HPDE6-E6E7 (cell line): ENCODE measurements at regions not wholly inside any gene's neighbourhood (a gene's known extent, or its start where the extent isn't known, plus 50 kb on each side); places are given as distances from the start of the nearest gene placed in this dataset.
A peak's percentile ranks its signal among the peaks of the same experiment; 100 is the strongest.

ENCODE experiments used
- DNase-seq: peaks from one replicate; pipeline ENCODE4 v3.0.0; 2011; ENCODE audit warnings: missing footprints; ENCODE audit errors: extremely low spot score

GRCh38 chr15:93428807-93429351, 339.9 kb upstream of the RGMA start:
- peak; percentile 7 for DNase-seq

- DNase-seq, result peak; percentile 33
These were observed 339.1 kb upstream of the RGMA start for GRCh38 chr15:93428150-93428549.

GRCh38 chr15:93424131-93424530, 335.1 kb upstream of the RGMA start:
- DNase-seq, result no peak

GRCh38 chr15:93422476-93422875, 333.5 kb upstream of the RGMA start:
- no peak for DNase-seq

GRCh38 chr15:93420477-93420876, 331.5 kb upstream of the RGMA start:
- DNase-seq, result no peak

- DNase-seq, result no peak
These were observed 331.0 kb upstream of the RGMA start for GRCh38 chr15:93420050-93420452.

GRCh38 chr15:93418566-93418965, 329.6 kb upstream of the RGMA start:
- DNase-seq, result no peak

- DNase-seq, result no peak
These were observed 328.6 kb upstream of the RGMA start for GRCh38 chr15:93417631-93418030.

- DNase-seq, result no peak
These were observed 328.1 kb upstream of the RGMA start for GRCh38 chr15:93417156-93417555.

- no peak for DNase-seq
These were observed 326.6 kb upstream of the RGMA start for GRCh38 chr15:93415576-93415975.

- no peak for DNase-seq
These were observed 325.7 kb upstream of the RGMA start for GRCh38 chr15:93414576-93415231.

GRCh38 chr15:93413745-93414144, 324.7 kb upstream of the RGMA start:
- no peak for DNase-seq

GRCh38 chr15:93399121-93399520, 310.1 kb upstream of the RGMA start:
- no peak for DNase-seq

GRCh38 chr15:93389211-93389610, 300.2 kb upstream of the RGMA start:
- no peak for DNase-seq

GRCh38 chr15:93384886-93385285, 295.9 kb upstream of the RGMA start:
- DNase-seq, result no peak

- DNase-seq, result no peak
These were observed 293.3 kb upstream of the RGMA start for GRCh38 chr15:93382200-93382820.

GRCh38 chr15:93378558-93378957, 289.5 kb upstream of the RGMA start:
- no peak for DNase-seq

GRCh38 chr15:93372865-93373223, 283.8 kb upstream of the RGMA start:
- DNase-seq, result no peak

GRCh38 chr15:93372208-93372864, 283.3 kb upstream of the RGMA start:
- no peak for DNase-seq

- no peak for DNase-seq
These were observed 277.5 kb upstream of the RGMA start for GRCh38 chr15:93366387-93367100.

GRCh38 chr15:93362821-93363220, 273.8 kb upstream of the RGMA start:
- DNase-seq, result no peak

- DNase-seq, result no peak
These were observed 273.2 kb upstream of the RGMA start for GRCh38 chr15:93362203-93362602.
